ENCODE measurements at regions not wholly inside any gene's neighbourhood (a gene's known extent, or its start where the extent isn't known, plus 50 kb on each side); places are given as distances from the start of the nearest gene placed in this dataset.

GRCh38 chr1:4086085-4086850 lies 186.2 kb upstream of the C1orf174 start:
- no peak for TF ChIP-seq CTCF (IDR thresholded peaks at IDR 0.05; ENCODE audit: insufficient read depth, low read depth, low read length, missing control alignments)
- DNase-seq (ENCODE audit: low read depth), result no peak
- no peak overlapping the region for H3K4me3 ChIP-seq (ENCODE audit: low read depth, low read length)

GRCh38 chr1:4086921-4087320 lies 186.8 kb upstream of the C1orf174 start:
- no peak overlapping the region for H3K4me3 ChIP-seq (ENCODE audit: low read depth, low read length)
- no peak for TF ChIP-seq CTCF (IDR thresholded peaks at IDR 0.05; ENCODE audit: insufficient read depth, low read depth, low read length, missing control alignments)
- no peak for DNase-seq (ENCODE audit: low read depth)

GRCh38 chr1:4087530-4088420 lies 187.7 kb upstream of the C1orf174 start:
- H3K4me3 ChIP-seq (ENCODE audit: low read depth, low read length), result no peak overlapping the region
- no peak for DNase-seq (ENCODE audit: low read depth)
- no peak for TF ChIP-seq CTCF (IDR thresholded peaks at IDR 0.05; ENCODE audit: insufficient read depth, low read depth, low read length, missing control alignments)

GRCh38 chr1:4088676-4089075 lies 188.6 kb upstream of the C1orf174 start:
- H3K4me3 ChIP-seq (ENCODE audit: low read depth, low read length), result no peak overlapping the region
- no peak for DNase-seq (ENCODE audit: low read depth)
- no peak for TF ChIP-seq CTCF (IDR thresholded peaks at IDR 0.05; ENCODE audit: insufficient read depth, low read depth, low read length, missing control alignments)

GRCh38 chr1:4089421-4090175 lies 189.5 kb upstream of the C1orf174 start:
- no peak for TF ChIP-seq CTCF (IDR thresholded peaks at IDR 0.05; ENCODE audit: insufficient read depth, low read depth, low read length, missing control alignments)
- no peak for DNase-seq (ENCODE audit: low read depth)
- no peak overlapping the region for H3K4me3 ChIP-seq (ENCODE audit: low read depth, low read length)

GRCh38 chr1:4090556-4090955 lies 190.5 kb upstream of the C1orf174 start:
- no peak for DNase-seq (ENCODE audit: low read depth)
- no peak overlapping the region for H3K4me3 ChIP-seq (ENCODE audit: low read depth, low read length)
- no peak for TF ChIP-seq CTCF (IDR thresholded peaks at IDR 0.05; ENCODE audit: insufficient read depth, low read depth, low read length, missing control alignments)

Measured in GM12865 (cell line).